Natural killer cell treated with Interleukin-12 subunit alpha and Interleukin-12 subunit beta and Interleukin-15 and Interleukin-18, amount 100 ng/mL, for 72 hours (primary cell): ENCODE measurements at regions not wholly inside any gene's neighbourhood (a gene's known extent, or its start where the extent isn't known, plus 50 kb on each side); places are given as distances from the start of the nearest gene placed in this dataset.
"Not testable (repeated sequence)": the region's sequence is repeated elsewhere in the genome, so short reads cannot be mapped to it uniquely, and the experiment has no call there.

Source experiments
- ATAC-seq, 2 donors: fragments of 150-1000 bp; cut with Tn5 transposase in 1 of 2; sonication (Bioruptor Pico), chemical (Tn5 transposase) in 1 of 2; 2 replicates each; pipeline ENCODE4 v1.10.0; 2021
- DNase-seq: peaks from one replicate; pipeline ENCODE4 v3.0.0; 2022; ENCODE audit warnings: low spot score
- H3K27ac Mint-ChIP-seq, 2 donors: 1 replicate in 1 of 2; 2 replicates in 1 of 2; pipeline ENCODE4 v1.8.0; 2022; ENCODE audit warnings: mixed read lengths in 2 of 2, mild to moderate bottlenecking in 1 of 2, moderate library complexity in 1 of 2
- H3K27me3 Mint-ChIP-seq, 2 donors: 1 replicate in 1 of 2; 2 replicates in 1 of 2; pipeline ENCODE4 v1.8.0; 2022; ENCODE audit warnings: mixed read lengths in 2 of 2
- H3K36me3 Mint-ChIP-seq: one replicate; pipeline ENCODE4 v1.8.0; 2022; ENCODE audit warnings: mixed read lengths
- H3K4me1 Mint-ChIP-seq, 2 donors: 1 replicate in 1 of 2; 2 replicates in 1 of 2; pipeline ENCODE4 v1.8.0; 2022; ENCODE audit warnings: low read depth in 2 of 2, mixed read lengths in 2 of 2, mild to moderate bottlenecking in 1 of 2
- H3K4me3 Mint-ChIP-seq: one replicate; pipeline ENCODE4 v1.8.0; 2022; ENCODE audit warnings: mixed read lengths
- H3K9me3 Mint-ChIP-seq: 2 replicates; pipeline ENCODE4 v1.8.0; 2022; ENCODE audit warnings: mixed read lengths

DNA sequence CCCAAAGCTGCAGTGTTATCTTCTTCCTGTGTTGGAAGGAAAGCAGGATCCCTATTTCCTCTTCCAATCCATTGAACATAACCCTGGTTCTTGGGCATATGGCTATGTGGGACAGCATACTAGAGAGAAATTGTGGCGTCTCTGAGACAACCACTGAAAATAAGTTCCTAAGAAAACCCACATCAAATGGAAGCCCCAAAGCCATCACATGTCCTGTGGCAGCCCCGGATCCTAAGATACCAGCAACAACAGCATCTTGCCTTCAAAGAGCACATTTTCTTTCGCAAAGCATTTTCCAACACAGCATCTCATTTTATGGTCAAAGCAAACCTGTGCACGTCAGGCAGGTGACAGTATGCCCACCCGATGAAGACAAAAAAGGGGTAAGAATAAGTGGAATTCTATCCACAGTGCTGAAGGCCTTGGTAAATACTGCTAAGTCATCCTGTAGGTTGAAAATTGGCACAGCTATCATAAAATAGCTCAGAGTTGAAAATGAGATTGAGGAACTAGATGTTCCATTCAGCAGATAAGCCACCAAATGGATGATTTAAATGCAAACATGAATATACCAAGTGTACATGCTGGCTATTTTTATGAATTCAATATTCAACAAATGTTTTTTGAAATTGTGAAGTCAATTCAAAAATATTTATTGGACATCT, 232.2 kb downstream of the DLEU7 start:
- no peak overlapping the region for H3K27ac Mint-ChIP-seq
- ATAC-seq (no peak), DNase-seq (no peak)
- H3K4me1 Mint-ChIP-seq, result no peaks in the 10 kb centered on the region
- no peaks in the 10 kb centered on the region for H3K36me3 Mint-ChIP-seq
- no peaks in the 10 kb centered on the region for H3K9me3 Mint-ChIP-seq
- H3K27me3 Mint-ChIP-seq, result peaks cover 17 to 23% of the 10 kb centered on the region in 2 donors
- no peak overlapping the region for H3K4me3 Mint-ChIP-seq

DNA sequence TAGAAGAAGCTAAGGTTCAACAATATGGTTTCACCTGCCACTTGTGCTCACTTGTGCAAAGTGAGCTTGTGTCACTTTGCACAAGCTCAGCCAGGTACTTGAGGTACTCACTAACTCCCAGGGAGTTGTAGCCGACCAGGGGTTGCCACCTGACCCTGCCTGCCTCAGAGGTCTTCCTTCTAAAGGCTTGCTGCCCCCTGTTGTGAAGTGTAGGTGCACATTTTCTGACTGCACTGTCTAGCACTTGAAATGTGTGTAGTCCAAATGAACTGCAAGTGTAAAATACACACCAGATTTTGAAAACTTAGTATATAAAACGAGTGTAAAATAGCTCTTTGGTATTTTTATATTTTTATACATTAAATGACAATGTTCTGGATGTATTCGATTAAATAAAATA, 230.8 kb downstream of the DLEU7 start:
- no peaks in the 10 kb centered on the region for H3K36me3 Mint-ChIP-seq
- DNase-seq, result no peak
- H3K4me3 Mint-ChIP-seq, result no peak overlapping the region
- H3K9me3 Mint-ChIP-seq, result no peaks in the 10 kb centered on the region
- ATAC-seq, result no peak
- peaks cover 6 to 8% of the 10 kb centered on the region in 2 donors for H3K4me1 Mint-ChIP-seq
- no peak overlapping the region for H3K27ac Mint-ChIP-seq
- peaks cover 15 to 23% of the 10 kb centered on the region in 2 donors for H3K27me3 Mint-ChIP-seq

DNA sequence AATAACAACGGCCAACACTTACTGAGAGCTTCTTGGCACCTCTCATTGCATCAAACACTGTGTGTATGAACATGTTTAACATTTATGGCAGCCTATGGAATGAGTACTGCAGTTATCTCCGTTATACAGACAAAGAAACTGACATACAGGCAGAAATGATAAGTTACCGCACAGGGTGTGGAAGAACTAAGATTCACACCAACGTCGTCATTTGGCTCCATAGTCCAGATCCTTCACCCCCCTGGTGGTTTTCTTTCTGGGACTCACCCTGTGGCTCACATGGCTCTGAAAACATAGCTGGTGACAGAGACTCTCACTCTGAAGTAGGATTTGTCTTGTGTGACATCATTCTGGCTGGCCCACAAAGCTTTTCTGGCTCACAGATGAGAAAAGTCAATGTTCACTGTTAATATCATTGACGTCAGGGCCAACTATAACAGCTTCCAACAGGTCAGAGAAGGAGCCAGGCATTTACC, 230.1 kb downstream of the DLEU7 start:
- Mint-ChIP-seq H3K27ac (no peak overlapping the region), H3K27me3 (peaks cover 15 to 23% of the 10 kb centered on the region in 2 donors), H3K36me3 (no peaks in the 10 kb centered on the region), H3K9me3 (no peaks in the 10 kb centered on the region), H3K4me1 (peaks cover 6 to 8% of the 10 kb centered on the region in 2 donors), H3K4me3 (no peak overlapping the region)
- no peak for ATAC-seq
- no peak for DNase-seq

DNA sequence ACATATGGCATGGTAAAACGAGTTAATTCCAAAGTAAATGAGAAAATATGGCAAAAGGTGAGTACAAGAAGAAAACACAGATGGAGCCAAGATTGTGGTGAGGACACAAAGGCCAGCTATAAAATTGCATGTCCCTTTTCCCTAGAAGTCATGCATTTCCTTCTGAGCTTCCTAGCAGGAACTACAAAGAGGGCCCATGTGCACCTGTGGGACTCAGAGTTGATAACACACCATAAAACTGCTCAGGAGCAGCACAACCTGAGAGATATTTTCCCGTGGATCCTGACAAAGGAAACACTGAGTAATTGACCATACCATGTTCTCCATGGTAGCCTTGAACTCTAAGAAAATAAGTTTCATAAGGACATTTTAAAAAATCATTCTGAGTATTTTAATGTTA, 228.3 kb downstream of the DLEU7 start:
- H3K36me3 Mint-ChIP-seq, result no peaks in the 10 kb centered on the region
- no peaks in the 10 kb centered on the region for H3K9me3 Mint-ChIP-seq
- ATAC-seq (no peak), DNase-seq (no peak)
- H3K27me3 Mint-ChIP-seq, result peaks cover 3 to 9% of the 10 kb centered on the region in 2 donors
- no peak overlapping the region for H3K27ac Mint-ChIP-seq
- H3K4me1 Mint-ChIP-seq, result peaks cover 6 to 8% of the 10 kb centered on the region in 2 donors
- no peak overlapping the region for H3K4me3 Mint-ChIP-seq

DNA sequence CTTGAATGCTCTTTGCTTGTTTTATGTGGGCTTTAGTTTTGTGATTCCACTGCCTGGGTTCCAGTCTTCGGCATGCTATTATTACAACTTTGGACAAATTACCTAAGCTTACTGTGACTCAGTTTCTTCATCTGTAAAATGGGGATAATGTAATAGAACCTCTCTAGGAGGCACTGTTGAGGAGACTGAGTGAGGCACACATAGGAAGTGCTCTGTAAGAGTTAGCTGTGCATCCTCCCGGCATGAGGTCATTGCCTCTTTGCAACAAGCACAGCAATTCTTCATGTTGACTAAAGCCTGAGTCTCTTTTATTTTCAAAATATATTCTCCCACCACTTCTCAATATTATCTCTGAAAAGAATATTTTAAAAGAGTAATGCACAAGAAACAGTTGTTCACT, 227.4 kb downstream of the DLEU7 start:
- Mint-ChIP-seq H3K27me3 (peaks cover 3 to 8% of the 10 kb centered on the region in 2 donors), H3K27ac (no peak overlapping the region), H3K9me3 (no peaks in the 10 kb centered on the region), H3K4me1 (peaks cover 6 to 8% of the 10 kb centered on the region in 2 donors), H3K36me3 (no peaks in the 10 kb centered on the region), H3K4me3 (no peak overlapping the region)
- no peak for ATAC-seq
- no peak for DNase-seq

DNA sequence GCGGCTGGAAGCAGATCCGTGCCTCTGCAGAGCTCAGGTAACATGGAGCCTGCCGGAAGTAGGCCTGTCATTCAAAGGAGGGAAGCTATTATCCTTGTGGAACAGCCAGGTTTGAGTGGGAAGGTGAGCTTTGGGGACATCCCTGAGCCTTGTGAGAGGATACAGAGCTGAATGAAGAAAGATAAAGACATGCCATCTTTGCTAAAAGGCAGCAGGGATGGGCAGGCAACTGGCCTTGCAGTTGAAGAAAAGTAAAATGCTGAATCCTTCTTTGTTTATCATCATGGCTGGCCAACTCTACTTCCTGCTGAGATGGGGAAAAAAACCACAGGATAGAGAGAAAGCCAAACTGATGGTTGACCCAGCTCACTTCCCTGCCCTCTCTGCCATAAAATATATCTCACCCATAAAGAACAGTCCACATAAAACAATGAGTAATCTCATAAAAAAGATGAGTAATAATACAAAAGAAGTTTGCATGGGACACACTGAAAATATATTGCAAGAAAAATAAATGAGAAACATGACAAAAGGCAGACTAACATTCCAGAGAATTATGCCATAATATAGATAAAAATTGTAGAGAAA, 226.3 kb downstream of the DLEU7 start:
- H3K9me3 Mint-ChIP-seq, result no peaks in the 10 kb centered on the region
- ATAC-seq, result no peak
- H3K27me3 Mint-ChIP-seq, result peaks cover 6 to 14% of the 10 kb centered on the region in 2 donors
- no peak overlapping the region for H3K27ac Mint-ChIP-seq
- H3K4me3 Mint-ChIP-seq, result no peak overlapping the region
- peaks cover 6 to 8% of the 10 kb centered on the region in 2 donors for H3K4me1 Mint-ChIP-seq
- H3K36me3 Mint-ChIP-seq, result no peaks in the 10 kb centered on the region
- DNase-seq, result no peak

DNA sequence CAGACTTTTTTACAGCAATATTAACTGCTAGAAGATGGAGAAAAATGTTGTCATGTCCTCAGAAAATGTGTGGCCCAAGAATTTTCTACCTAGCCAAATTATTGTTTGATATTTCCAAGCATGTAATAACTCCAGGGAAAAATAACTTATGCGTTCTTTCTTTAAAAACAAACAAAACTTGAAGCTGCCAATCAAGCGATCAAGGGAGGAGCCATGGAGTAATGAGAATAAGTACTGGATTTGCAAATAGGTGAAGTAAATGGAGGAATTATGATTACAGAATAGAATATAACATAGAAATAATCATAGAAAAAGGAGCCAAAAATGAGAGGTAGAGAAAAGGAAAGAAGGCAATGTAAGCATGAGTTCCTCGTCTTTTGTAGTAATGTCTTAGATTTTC, 225.3 kb downstream of the DLEU7 start:
- no peak overlapping the region for H3K27ac Mint-ChIP-seq
- H3K9me3 Mint-ChIP-seq, result no peaks in the 10 kb centered on the region
- no peak for DNase-seq

DNA sequence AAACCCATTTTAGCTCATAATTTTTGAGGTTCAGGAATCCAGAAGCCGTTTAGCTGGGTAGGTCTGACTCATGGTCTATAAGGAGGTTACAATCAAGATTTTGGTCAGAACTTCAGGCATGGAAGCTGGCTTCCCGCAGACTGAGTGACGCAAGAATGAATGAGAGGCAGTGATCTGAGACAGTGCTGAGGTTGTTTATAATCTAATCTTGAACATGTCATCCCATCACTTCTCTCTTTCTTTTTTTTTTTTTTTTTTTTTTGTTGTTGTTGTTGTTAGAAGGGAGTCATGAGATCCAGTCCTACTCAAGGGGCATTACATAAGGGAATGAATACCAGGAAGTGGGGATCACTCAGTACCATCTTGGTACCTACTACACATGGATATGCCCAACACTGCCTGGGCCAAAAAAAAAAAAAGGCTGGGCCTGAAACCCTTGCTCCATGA, 217.4 kb downstream of the DLEU7 start:
- H3K4me1 Mint-ChIP-seq, result no peaks in the 10 kb centered on the region
- H3K27ac Mint-ChIP-seq, result no peak overlapping the region
- peaks cover 24 to 26% of the 10 kb centered on the region in 2 donors for H3K27me3 Mint-ChIP-seq
- ATAC-seq, result peak in 1 of 2 donors; percentile 38
- no peaks in the 10 kb centered on the region for H3K9me3 Mint-ChIP-seq
- no peak for DNase-seq
- no peaks in the 10 kb centered on the region for H3K36me3 Mint-ChIP-seq
- no peak overlapping the region for H3K4me3 Mint-ChIP-seq

More for the DNA sequence above, 225.3 kb downstream of the DLEU7 start:
- Mint-ChIP-seq H3K4me3 (no peak overlapping the region), H3K4me1 (peaks cover 6 to 8% of the 10 kb centered on the region in 2 donors), H3K27me3 (peaks cover 11 to 17% of the 10 kb centered on the region in 2 donors), H3K36me3 (no peaks in the 10 kb centered on the region)
- no peak for ATAC-seq

DNA sequence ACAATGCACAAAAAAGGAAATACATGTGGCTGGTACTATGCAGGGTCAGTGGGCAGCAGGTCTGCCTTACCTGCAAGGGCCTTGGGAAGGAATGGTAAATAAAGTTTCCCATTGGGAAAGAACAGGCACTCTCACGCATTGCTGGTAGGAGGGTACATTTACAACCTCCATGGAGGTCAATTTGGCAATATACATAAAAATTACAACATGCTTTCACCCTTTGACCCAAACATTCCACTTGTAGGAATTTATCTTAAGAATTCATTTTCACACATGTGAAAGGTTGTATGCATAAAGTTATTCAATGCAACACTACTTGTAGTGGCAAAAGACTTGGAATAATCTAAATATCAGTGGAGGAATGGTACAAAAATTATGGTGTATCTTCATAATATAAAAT, 216.4 kb downstream of the DLEU7 start:
- no peak overlapping the region for H3K4me3 Mint-ChIP-seq
- H3K36me3 Mint-ChIP-seq, result no peaks in the 10 kb centered on the region
- no peak overlapping the region for H3K27ac Mint-ChIP-seq

DNA sequence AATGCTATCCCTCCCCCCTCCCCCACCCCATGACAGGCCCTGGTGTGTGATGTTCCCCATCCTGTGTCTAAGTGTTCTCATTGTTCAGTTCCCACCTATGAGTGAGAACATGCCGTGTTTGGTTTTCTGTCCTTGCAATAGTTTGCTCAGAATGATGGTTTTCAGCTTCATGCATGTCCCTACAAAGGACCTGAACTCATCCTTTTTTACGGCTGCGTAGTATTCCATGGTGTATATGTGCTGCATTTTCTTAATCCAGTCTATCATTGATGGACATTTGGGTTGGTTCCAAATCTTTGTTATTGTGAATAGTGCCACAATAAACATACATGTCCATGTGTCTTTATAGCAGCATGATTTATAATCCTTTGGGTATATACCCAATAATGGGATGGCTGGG, 215.0 kb downstream of the DLEU7 start:
- ATAC-seq, H3K4me3 Mint-ChIP-seq, H3K9me3 Mint-ChIP-seq, H3K4me1 Mint-ChIP-seq, H3K36me3 Mint-ChIP-seq, DNase-seq, H3K27ac Mint-ChIP-seq: not testable (repeated sequence)
- H3K27me3 Mint-ChIP-seq, result peaks cover 11 to 13% of the 10 kb centered on the region in 2 donors

More for the DNA sequence above, 216.4 kb downstream of the DLEU7 start:
- ATAC-seq (no peak), DNase-seq (no peak)
- peaks cover 16 to 20% of the 10 kb centered on the region in 2 donors for H3K27me3 Mint-ChIP-seq
- no peaks in the 10 kb centered on the region for H3K4me1 Mint-ChIP-seq
- no peaks in the 10 kb centered on the region for H3K9me3 Mint-ChIP-seq

DNA sequence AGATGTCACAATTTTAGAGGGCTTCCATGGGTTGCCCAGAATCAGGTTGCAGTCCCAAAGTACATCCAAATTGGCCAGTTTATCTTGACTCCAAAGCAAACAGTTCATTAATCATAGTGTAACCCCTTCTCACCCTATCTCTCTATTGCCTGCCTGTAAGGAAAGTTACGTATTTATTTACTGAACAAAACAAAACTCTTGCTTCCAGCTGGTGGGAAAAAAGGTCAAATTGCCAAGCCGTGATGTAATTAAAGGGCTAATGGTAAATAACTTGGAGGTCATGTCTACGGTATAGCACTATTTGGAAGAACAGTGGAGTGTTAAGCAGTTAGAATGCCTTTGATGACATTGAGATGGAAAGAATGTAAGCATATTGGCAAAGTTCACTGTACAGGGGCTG, 214.0 kb downstream of the DLEU7 start:
- H3K4me1 Mint-ChIP-seq, result no peaks in the 10 kb centered on the region
- H3K4me3 Mint-ChIP-seq, result no peak overlapping the region
- peaks cover 6 to 9% of the 10 kb centered on the region in 2 donors for H3K27me3 Mint-ChIP-seq
- no peaks in the 10 kb centered on the region for H3K36me3 Mint-ChIP-seq
- DNase-seq (no peak), ATAC-seq (no peak)
- H3K9me3 Mint-ChIP-seq, result no peaks in the 10 kb centered on the region
- H3K27ac Mint-ChIP-seq, result no peak overlapping the region

DNA sequence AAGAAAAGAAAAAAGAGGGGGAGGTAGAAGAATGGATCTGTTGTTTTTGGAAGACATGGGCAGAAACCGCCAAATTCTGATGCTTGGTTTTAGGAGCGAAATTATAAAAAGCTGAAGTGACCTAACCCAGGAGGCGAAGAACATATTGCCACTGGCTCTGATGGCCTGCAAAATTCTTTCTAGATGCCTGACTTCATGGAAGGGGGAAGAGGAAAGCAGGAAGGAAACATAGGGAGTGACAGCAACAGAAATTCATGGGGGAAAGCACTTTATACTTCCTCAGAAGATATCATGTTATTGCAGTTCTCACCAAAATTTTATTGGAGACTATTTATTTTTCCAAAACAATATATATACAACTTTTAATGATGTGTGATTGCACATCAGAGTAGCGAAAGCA, 213.5 kb downstream of the DLEU7 start:
- Mint-ChIP-seq H3K36me3 (no peaks in the 10 kb centered on the region), H3K27me3 (peaks cover 6 to 7% of the 10 kb centered on the region in 2 donors)

DNA sequence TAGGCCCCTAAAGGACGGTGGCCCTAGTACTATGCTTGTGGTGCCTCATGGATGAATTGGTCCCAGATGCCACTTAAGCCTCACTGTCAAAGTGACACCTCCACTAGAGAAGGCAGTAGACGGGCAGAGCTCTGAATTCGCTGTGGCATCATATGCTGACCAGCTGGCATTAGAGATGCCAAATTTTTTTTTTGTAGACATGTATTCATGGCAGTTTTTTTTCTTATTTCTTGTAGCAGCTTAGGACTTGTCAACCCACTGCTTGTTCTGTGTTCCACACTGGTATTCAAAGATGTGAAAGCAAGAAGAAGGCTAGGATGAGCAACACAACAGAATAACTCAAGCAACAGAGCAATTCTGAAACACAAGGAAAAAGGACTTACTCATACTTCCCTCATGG, 212.5 kb downstream of the DLEU7 start:
- ATAC-seq (no peak), DNase-seq (no peak)
- H3K9me3 Mint-ChIP-seq, result no peaks in the 10 kb centered on the region
- H3K4me3 Mint-ChIP-seq, result no peak overlapping the region
- H3K4me1 Mint-ChIP-seq, result peaks cover 0 to 5% of the 10 kb centered on the region in 2 donors
- peaks cover 6 to 7% of the 10 kb centered on the region in 2 donors for H3K27me3 Mint-ChIP-seq
- no peaks in the 10 kb centered on the region for H3K36me3 Mint-ChIP-seq
- H3K27ac Mint-ChIP-seq, result no peak overlapping the region

More for the DNA sequence above, 213.5 kb downstream of the DLEU7 start:
- Mint-ChIP-seq H3K27ac (no peak overlapping the region), H3K4me3 (no peak overlapping the region), H3K4me1 (no peaks in the 10 kb centered on the region), H3K9me3 (no peaks in the 10 kb centered on the region)
- no peak for DNase-seq
- no peak for ATAC-seq

DNA sequence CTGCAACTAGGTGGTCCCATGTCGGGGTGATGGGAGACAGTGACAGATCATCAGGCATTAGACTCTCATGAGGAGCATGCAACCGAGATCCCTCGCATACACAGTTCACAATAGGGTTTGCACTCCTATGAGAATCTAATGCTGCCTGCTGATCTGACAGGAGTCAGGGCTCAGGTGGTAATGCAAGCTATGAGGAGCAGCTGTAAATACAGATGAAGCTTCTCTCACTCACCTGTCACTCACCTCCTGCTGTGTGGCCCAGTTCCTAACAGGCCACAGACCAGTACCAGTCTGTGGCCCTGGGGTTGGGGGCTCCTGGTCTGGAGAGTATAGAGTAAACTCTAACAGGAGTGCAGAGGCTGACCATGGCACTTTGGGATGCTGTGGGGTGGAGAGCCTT, 209.2 kb downstream of the DLEU7 start:
- no peak for ATAC-seq
- DNase-seq, result no peak
- no peaks in the 10 kb centered on the region for H3K9me3 Mint-ChIP-seq
- no peaks in the 10 kb centered on the region for H3K36me3 Mint-ChIP-seq
- H3K27ac Mint-ChIP-seq, result no peak overlapping the region
- peaks cover 0 to 5% of the 10 kb centered on the region in 2 donors for H3K4me1 Mint-ChIP-seq
- no peak overlapping the region for H3K4me3 Mint-ChIP-seq
- peaks cover 0 to 6% of the 10 kb centered on the region in 2 donors for H3K27me3 Mint-ChIP-seq
